Fibroblast of peridontal ligament (primary cell): ENCODE measurements at regions not wholly inside any gene's neighbourhood (a gene's known extent, or its start where the extent isn't known, plus 50 kb on each side); places are given as distances from the start of the nearest gene placed in this dataset.

Source experiments
- DNase-seq: peaks from one replicate; pipeline ENCODE4 v3.0.0-alpha.2; 2010; ENCODE audit errors: extremely low read depth

GRCh38 chr5:133799571-133800237 lies 168.7 kb downstream of the C5orf15 start:
- DNase-seq, result no peak

GRCh38 chr5:133797167-133797566 lies 171.3 kb downstream of the C5orf15 start:
- no peak for DNase-seq

GRCh38 chr5:133796186-133796585 lies 172.2 kb downstream of the C5orf15 start:
- no peak for DNase-seq

GRCh38 chr5:133794771-133795415 lies 173.5 kb downstream of the C5orf15 start:
- no peak for DNase-seq

DNA sequence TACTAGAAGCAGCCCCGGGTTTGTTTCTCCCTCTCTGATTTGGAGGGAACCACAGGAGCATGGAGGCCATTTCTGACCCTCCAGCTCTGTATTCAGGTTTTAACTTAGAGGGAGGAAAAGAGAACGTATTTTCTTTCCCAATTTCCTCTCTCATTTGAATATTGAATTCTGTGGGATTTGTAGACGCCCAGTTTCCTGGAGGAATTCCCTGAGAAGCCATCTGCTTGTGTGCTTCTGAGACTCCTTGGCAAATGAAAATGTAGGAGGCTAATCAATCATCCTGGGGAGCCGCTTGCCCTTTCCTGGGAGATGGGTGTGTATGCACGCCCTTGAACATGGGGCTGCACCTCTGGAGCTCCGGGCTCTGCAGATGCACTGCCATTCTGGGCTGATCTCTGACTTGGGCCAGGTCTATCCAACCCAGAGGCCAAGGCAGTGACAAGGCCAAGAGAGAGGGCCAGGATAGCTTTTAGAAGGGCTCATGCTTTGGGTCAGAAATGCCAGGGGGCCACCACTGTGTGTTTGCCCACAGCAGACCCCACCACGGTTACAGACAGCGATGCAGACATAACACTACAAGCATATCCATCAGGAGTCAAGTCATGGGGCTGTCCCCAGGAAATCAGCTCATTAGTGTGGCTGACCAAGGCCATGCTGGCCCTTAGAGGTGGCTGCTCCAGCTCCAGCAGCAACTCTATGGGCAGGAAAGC lies 174.5 kb downstream of the C5orf15 start:
- DNase-seq, result no peak

DNA sequence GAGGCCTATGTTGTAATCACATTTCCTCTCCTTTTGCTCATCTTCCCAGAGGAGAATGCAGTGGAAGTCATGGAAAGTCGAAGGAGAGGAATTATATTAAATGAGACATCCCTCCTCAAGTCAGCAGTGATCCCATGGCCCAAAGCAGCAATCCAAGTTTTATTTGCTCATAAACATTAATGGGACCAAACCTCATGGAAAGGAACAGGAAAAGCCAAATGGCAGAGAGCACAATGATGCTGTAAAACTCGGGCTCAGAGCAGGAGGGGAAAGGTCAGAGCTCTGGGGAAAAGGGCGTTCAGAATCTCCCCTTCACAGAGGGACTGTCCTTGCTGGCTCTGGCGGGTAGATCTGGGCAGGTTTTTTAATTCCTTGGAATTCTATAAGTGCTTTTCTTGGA lies 175.8 kb downstream of the C5orf15 start:
- no peak for DNase-seq

DNA sequence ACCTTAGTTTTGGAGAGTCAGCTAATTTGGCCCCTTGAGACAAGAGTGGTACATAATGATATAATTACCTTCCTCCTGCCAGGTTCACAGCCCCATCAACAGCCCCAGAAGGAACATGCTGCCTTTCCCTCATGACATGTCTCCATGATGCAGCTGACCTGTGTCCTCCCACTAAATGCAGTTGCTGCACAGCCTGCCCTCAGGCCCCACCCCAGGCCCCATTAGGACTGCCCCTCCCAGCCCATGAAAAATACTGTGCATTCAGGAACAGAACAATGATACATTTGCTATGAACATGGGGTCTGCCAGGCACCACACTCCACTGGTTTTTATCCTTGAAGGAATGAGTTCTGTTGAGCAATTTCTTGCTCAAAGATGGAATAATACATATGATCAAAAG lies 176.4 kb downstream of the C5orf15 start:
- no peak for DNase-seq

GRCh38 chr5:133790898-133791297 lies 177.5 kb downstream of the C5orf15 start:
- no peak for DNase-seq

GRCh38 chr5:133789428-133789827 lies 177.1 kb upstream of the FSTL4 start:
- no peak for DNase-seq

DNA sequence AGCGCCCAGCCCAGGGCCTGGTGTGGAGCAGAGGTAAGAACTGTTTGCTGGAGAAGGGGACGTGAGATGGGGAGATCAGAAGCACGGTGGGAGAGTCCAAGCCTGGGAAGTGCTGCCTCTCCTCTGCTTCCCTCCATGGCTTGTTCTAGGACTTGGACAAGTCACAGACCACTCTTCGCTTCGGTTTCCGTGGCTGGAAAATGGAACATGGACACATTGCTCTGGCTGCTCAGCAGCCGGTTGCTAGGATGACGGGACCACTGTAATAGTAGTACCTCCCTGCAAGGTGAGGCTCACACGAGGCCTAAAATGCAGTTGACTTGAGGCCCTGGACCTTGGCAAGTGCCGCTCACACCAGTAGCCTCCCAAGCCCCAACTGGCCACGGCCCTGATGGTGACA lies 175.8 kb upstream of the FSTL4 start:
- no peak for DNase-seq

DNA sequence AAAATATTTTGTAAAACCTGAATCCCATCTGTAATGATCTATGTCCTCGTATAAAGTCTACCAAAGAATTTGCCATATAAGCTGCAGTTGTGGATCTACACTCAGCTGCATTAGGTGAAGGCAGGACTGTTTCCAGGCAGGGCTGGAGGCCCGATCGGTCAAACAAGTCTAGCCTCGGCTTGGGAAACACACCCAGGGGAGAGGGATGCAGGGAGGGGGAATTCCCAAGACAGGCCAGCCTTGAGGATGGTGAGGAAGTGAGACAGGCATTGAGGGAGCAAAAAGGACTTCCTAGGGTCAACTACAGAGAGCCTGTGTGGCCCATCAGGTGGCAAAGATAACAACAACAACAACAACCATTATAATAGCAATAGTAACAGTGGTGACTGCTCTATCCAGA lies 174.1 kb upstream of the FSTL4 start:
- no peak for DNase-seq

- no peak for DNase-seq
Observed at GRCh38 chr5:133785182-133785581, 172.8 kb upstream of the FSTL4 start.

GRCh38 chr5:133783481-133783880 lies 171.1 kb upstream of the FSTL4 start:
- DNase-seq, result no peak

DNA sequence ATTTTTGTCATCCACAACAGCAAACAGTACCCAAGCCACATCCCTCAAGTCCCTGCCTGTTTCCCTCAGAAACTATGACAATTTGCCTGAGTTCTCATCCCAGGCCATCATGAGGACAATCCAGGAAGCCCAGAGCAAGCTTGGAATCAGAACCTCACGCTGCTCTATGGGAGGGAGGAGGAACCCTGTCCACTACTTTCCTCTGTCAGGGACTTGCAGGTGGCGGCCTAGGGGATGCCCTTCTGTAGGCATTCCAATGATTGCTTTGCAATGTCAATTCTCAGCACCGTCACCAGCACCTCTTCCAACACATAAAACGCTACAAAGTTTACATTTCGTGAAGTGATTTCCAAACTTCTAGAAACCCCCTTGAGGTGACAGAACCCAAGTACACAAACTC lies 170.4 kb upstream of the FSTL4 start:
- DNase-seq, result no peak

- no peak for DNase-seq
Observed at GRCh38 chr5:133781436-133782225, 169.3 kb upstream of the FSTL4 start.

DNA sequence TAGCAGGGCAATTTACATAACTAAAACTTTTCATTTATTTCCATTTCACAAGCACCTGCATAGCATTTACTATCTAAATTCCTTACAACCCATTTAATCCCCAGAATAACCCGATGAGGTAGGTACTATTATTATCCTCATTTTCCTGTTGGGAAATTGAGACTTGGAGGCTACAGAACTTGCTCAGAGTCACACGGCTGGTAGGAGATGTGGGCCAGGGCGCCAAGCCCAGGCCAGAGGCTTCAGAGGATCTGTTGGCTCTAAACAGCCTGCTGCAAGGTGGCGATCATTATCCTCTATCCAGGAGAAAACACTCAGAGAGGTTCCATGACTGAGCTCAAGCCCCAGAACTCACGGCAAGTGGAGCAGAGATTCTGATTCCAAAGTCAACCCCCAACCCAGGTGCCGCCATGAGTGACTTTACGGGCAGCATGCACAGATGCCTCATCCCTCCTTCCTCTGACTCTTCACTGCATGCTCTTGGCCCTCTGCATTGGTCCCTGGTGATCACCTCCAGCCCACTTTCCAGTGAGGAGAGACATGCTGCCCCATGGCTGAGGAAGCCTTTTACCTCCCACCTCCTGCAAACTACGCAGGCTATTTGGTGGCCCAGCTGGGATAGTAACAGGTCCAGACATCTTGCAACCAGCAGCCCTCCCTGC lies 168.4 kb upstream of the FSTL4 start:
- no peak for DNase-seq

GRCh38 chr5:133779828-133780475 lies 167.6 kb upstream of the FSTL4 start:
- no peak for DNase-seq

DNA sequence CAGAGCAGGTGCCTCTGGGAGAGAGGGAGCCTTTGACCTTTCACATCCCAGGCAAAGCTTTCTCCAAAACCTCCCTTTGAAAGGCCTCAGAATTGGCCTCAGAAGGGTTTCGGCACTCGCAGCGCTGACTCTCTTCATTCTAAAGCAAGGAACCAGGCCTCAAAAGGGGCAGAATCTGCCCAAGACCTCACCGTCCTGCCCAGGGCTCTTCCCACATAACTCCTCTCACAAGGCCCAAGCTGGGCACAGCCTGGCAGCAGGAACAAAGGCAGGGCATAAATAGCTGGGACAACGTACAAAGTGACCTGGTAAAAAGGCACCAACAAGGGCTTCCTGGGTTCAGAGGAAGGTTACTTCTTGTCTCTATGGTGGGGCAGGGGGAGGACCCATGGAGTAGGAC lies 166.3 kb upstream of the FSTL4 start:
- no peak for DNase-seq

DNA sequence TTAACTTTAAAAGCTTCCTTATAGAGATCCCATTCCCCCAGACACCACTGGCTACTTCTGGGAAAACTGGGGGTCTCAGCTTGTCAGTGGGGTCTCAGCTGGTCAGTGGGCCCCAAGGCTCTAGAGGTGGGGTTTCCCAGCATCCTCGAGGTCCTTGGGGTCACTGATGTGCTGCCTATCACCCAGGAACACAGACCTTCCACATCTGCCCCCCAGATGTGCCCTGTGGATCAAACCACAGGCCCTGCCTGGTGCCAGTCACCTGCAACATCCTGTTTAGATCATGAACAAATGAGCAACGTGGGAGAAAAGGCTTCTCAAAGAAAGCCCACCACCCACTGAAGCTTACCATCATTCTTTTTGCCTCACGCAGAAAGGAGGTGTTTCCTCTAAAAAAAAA lies 165.6 kb upstream of the FSTL4 start:
- no peak for DNase-seq

DNA sequence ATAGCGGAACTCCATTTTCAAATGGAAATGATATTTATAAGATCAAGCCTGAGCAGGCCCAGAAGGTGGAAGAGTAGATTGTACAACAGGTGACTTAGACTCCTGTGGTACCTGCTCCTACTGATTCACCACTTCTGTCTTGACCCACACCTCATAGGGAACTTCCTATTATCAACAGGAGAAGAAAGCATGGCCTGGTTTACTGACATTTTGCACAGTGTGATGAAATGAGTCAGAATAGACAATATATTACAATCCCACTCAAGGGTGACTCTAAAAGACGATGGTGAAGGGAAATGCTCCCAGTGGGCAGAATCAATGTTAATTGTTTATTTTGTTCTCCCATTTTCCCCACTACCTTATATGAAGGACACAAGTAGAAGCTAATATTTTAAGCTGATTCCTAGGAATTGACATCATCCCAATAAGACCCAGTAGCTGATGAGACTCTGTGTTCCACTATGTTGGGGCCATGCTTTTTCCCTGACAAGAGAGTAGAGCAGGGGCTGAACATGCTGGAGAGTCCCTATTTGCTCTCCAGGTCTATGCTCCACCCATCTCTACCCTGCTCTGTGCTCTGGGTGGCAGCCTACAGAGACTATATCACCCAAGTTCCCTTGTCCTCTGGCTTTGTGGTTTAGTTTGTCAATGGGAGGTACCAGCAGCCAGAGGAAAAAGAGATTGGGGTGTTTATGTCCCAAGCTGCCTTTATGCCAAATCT lies 163.4 kb upstream of the FSTL4 start:
- DNase-seq, result no peak
